ENCODE measurements at regions not wholly inside any gene's neighbourhood (a gene's known extent, or its start where the extent isn't known, plus 50 kb on each side); places are given as distances from the start of the nearest gene placed in this dataset.

- DNase-seq = no peak
Observed at GRCh38 chr7:22561321-22561811, 61.4 kb upstream of the STEAP1B start.

GRCh38 chr7:22559829-22560489 is 60.0 kb upstream of the STEAP1B start:
- DNase-seq = peak; percentile 56

GRCh38 chr7:22557167-22557566 is 57.2 kb upstream of the STEAP1B start:
- no peak for DNase-seq

- no peak for DNase-seq
Observed at GRCh38 chr7:22555476-22555875, 55.5 kb upstream of the STEAP1B start.

- DNase-seq = no peak
Observed at GRCh38 chr7:22554184-22554583, 54.2 kb upstream of the STEAP1B start.

- no peak for DNase-seq
Observed at GRCh38 chr7:22551768-22552513, 52.0 kb upstream of the STEAP1B start.

- no peak for DNase-seq
Observed at GRCh38 chr7:22550514-22551030, 50.6 kb upstream of the STEAP1B start.

- DNase-seq = no peak
Observed at GRCh38 chr7:22549667-22550513, 49.9 kb upstream of the STEAP1B start.
